ENCODE measurements at regions not wholly inside any gene's neighbourhood (a gene's known extent, or its start where the extent isn't known, plus 50 kb on each side); places are given as distances from the start of the nearest gene placed in this dataset.

GRCh38 chr14:98182393-98183055 lies 1089.5 kb downstream of the BCL11B start:
- no peak for DNase-seq

GRCh38 chr14:98183556-98183955 lies 1088.4 kb downstream of the BCL11B start:
- DNase-seq: no peak

- DNase-seq: no peak
Observed at GRCh38 chr14:98184457-98184856, 1087.5 kb downstream of the BCL11B start.

GRCh38 chr14:98185036-98185435 lies 1087.0 kb downstream of the BCL11B start:
- DNase-seq: no peak

- no peak for DNase-seq
Observed at GRCh38 chr14:98186140-98186539, 1085.9 kb downstream of the BCL11B start.

- DNase-seq: no peak
Observed at GRCh38 chr14:98187281-98187680, 1084.7 kb downstream of the BCL11B start.

GRCh38 chr14:98189062-98189461 lies 1082.9 kb downstream of the BCL11B start:
- DNase-seq: peak; percentile 73

GRCh38 chr14:98189511-98189910 lies 1082.5 kb downstream of the BCL11B start:
- DNase-seq: no peak

- DNase-seq: no peak
Observed at GRCh38 chr14:98189944-98190343, 1082.1 kb downstream of the BCL11B start.

GRCh38 chr14:98192946-98193345 lies 1079.1 kb downstream of the BCL11B start:
- DNase-seq: no peak

- no peak for DNase-seq
Observed at GRCh38 chr14:98194821-98195220, 1077.2 kb downstream of the BCL11B start.

GRCh38 chr14:98195256-98195655 lies 1076.7 kb downstream of the BCL11B start:
- DNase-seq: no peak

- DNase-seq: no peak
Observed at GRCh38 chr14:98197933-98198332, 1074.1 kb downstream of the BCL11B start.

- DNase-seq: peak; percentile 21
Observed at GRCh38 chr14:98198385-98198784, 1073.6 kb downstream of the BCL11B start.

- DNase-seq: no peak
Observed at GRCh38 chr14:98200601-98201000, 1071.4 kb downstream of the BCL11B start.

- DNase-seq: no peak
Observed at GRCh38 chr14:98203421-98203820, 1068.6 kb downstream of the BCL11B start.

GRCh38 chr14:98204139-98204538 lies 1067.9 kb downstream of the BCL11B start:
- DNase-seq: no peak

GRCh38 chr14:98207415-98207814 lies 1064.6 kb downstream of the BCL11B start:
- no peak for DNase-seq

GRCh38 chr14:98208211-98208611 lies 1063.8 kb downstream of the BCL11B start:
- DNase-seq: no peak

GRCh38 chr14:98208943-98209342 lies 1063.1 kb downstream of the BCL11B start:
- DNase-seq: no peak

- no peak for DNase-seq
Observed at GRCh38 chr14:98210045-98210672, 1061.8 kb downstream of the BCL11B start.

- no peak for DNase-seq
Observed at GRCh38 chr14:98217530-98217929, 1054.5 kb downstream of the BCL11B start.

GRCh38 chr14:98218218-98218617 lies 1053.8 kb downstream of the BCL11B start:
- DNase-seq: no peak

GRCh38 chr14:98219638-98220037 lies 1052.4 kb downstream of the BCL11B start:
- DNase-seq: no peak

GRCh38 chr14:98223106-98223505 lies 1048.9 kb downstream of the BCL11B start:
- DNase-seq: no peak
